Right lobe of liver (tissue), 4 donors: ENCODE measurements at regions not wholly inside any gene's neighbourhood (a gene's known extent, or its start where the extent isn't known, plus 50 kb on each side); places are given as distances from the start of the nearest gene placed in this dataset.

Source experiments
- POLR2A ChIP-seq: fragments of 450-650 bp; IDR thresholded peaks from one replicate; pipeline ENCODE4 v1.6.1; 2017; ENCODE audit warnings: antibody characterized with exemption, mild to moderate bottlenecking
- TF ChIP-seq, protein P1 (sequence below), 4 donors: fragments of 200-600 bp in 3 of 4; fragments of 450-650 bp in 1 of 4; IDR thresholded peaks; one replicate each; pipeline versions ENCODE4 v1.5.1 to v1.8.0; 2016 to 2022; ENCODE audit warnings: antibody characterized with exemption in 4 of 4, mild to moderate bottlenecking in 2 of 4
- donor health status: DM: no; HTN: no; CAD: no.
- donor health status: DM: no; HTN: no; CAD: no.
- donor health status: DM: no; HTN: yes; CAD: no.

DNA sequence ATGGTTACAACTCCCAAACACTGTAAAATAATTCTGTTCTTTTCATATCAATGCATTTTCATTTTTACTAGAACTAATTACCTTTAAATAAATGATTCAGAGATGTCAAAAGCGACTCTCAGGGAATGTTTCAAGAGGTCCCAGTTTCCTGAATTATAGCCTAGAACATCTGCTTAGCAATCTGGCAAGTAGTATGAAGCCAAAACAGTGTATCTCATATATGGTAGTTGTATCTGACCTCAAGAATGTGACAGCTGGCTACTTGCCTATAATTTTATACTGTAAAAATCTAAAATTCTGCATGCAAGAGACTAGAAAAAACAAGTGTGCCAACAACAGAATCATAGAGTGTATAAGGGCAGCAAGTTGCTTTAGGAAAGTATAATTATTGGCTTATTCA, 187.7 kb upstream of the POU5F2 start:
- TF ChIP-seq, protein P1, sequence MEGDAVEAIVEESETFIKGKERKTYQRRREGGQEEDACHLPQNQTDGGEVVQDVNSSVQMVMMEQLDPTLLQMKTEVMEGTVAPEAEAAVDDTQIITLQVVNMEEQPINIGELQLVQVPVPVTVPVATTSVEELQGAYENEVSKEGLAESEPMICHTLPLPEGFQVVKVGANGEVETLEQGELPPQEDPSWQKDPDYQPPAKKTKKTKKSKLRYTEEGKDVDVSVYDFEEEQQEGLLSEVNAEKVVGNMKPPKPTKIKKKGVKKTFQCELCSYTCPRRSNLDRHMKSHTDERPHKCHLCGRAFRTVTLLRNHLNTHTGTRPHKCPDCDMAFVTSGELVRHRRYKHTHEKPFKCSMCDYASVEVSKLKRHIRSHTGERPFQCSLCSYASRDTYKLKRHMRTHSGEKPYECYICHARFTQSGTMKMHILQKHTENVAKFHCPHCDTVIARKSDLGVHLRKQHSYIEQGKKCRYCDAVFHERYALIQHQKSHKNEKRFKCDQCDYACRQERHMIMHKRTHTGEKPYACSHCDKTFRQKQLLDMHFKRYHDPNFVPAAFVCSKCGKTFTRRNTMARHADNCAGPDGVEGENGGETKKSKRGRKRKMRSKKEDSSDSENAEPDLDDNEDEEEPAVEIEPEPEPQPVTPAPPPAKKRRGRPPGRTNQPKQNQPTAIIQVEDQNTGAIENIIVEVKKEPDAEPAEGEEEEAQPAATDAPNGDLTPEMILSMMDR (IDR thresholded peaks at IDR 0.05), result no peak
- no peak for TF ChIP-seq POLR2A
